ENCODE measurements at regions not wholly inside any gene's neighbourhood (a gene's known extent, or its start where the extent isn't known, plus 50 kb on each side); places are given as distances from the start of the nearest gene placed in this dataset.

- TF ChIP-seq REPIN1 (tag by site-specific recombination; IDR thresholded peaks at IDR 0.05; ENCODE audit: low read depth) = no peak
- no peak for TF ChIP-seq ZNF768 (tag by site-specific recombination; IDR thresholded peaks at IDR 0.05)
- no peak for TF ChIP-seq MEIS1 (CRISPR knock-in tag; IDR thresholded peaks at IDR 0.05; ENCODE audit: borderline replicate concordance)
- TF ChIP-seq PRDM2 (tag by site-specific recombination; IDR thresholded peaks at IDR 0.05; ENCODE audit: borderline replicate concordance) = no peak
- no peak for TF ChIP-seq ZNF747 (tag by site-specific recombination; IDR thresholded peaks at IDR 0.05)
- no peak for TF ChIP-seq ZIC2 (tag by site-specific recombination; IDR thresholded peaks at IDR 0.05)
- TF ChIP-seq ZNF785 (tag by site-specific recombination; IDR thresholded peaks at IDR 0.05) = no peak
Measured at GRCh38 chr2:114139542-114139941, 249.7 kb downstream of the ACTR3 start (continued).

GRCh38 chr2:114156366-114157056 lies 266.6 kb downstream of the ACTR3 start:
- Histone ChIP-seq H3K9me3 (ENCODE audit: control insufficient read depth, insufficient read depth, low read depth, low read length) (no peaks in the 10 kb centered on the region), H3K4me1 (ENCODE audit: control insufficient read depth, insufficient read depth, low read length) (no peaks in the 10 kb centered on the region), H3K27ac (ENCODE audit: extremely low read depth, low read depth, low read length) (no peak overlapping the region), H3K36me3 (ENCODE audit: control insufficient read depth in 2 of 2, insufficient read depth in 1 of 2, low read length in 2 of 2) (no peaks in the 10 kb centered on the region), H3K4me3 (ENCODE audit: low read depth, low read length) (no peak overlapping the region)
- POLR2A ChIA-PET = no interaction called here
- CTCF ChIA-PET = interaction anchor here (0.6 kb wide), 1 partner anchor 29 kb away, joined by 3 read pairs; no protein-coding TSS in a partner anchor
- TF ChIP-seq SP7 (tag by site-specific recombination; IDR thresholded peaks at IDR 0.05) (no peak), TCF7L2 (IDR thresholded peaks at IDR 0.05; ENCODE audit: borderline replicate concordance, low read depth, low read length) (no peak), MYNN (tag by site-specific recombination; IDR thresholded peaks at IDR 0.05; ENCODE audit: borderline replicate concordance) (no peak), ZNF560 (tag by site-specific recombination; IDR thresholded peaks at IDR 0.05; ENCODE audit: borderline replicate concordance) (no peak), ZNF169 (tag by site-specific recombination; IDR thresholded peaks at IDR 0.05) (no peak), ZBTB11 (tag by site-specific recombination; conservative IDR thresholded peaks at IDR 0.05; ENCODE audit: low read depth) (no peak), ZBTB26 (tag by site-specific recombination; optimal IDR thresholded peaks at IDR 0.05) (no peak), KLF17 (tag by site-specific recombination; IDR thresholded peaks at IDR 0.05) (no peak), ZNF311 (tag by site-specific recombination; IDR thresholded peaks at IDR 0.05; ENCODE audit: borderline replicate concordance) (no peak), KLF1 (tag by site-specific recombination; IDR thresholded peaks at IDR 0.05) (no peak), ZNF704 (tag by site-specific recombination; IDR thresholded peaks at IDR 0.05) (no peak), HIC1 (tag by site-specific recombination; IDR thresholded peaks at IDR 0.05) (no peak), ZNF121 (tag by site-specific recombination; IDR thresholded peaks at IDR 0.05) (no peak), ZNF600 (tag by site-specific recombination; IDR thresholded peaks at IDR 0.05) (no peak)

Data from HEK293 (cell line).